GM10266 (cell line): ENCODE measurements at regions not wholly inside any gene's neighbourhood (a gene's known extent, or its start where the extent isn't known, plus 50 kb on each side); places are given as distances from the start of the nearest gene placed in this dataset.
"Not testable (repeated sequence)": the region's sequence is repeated elsewhere in the genome, so short reads cannot be mapped to it uniquely, and the experiment has no call there.

ENCODE experiments used
- DNase-seq: peaks from one replicate; pipeline ENCODE4 v3.0.0; 2012; ENCODE audit errors: extremely low spot score
- CTCF ChIP-seq: IDR thresholded peaks from 2 replicates; pipeline ENCODE4 v1.5.1; 2012; ENCODE audit warnings: mild to moderate bottlenecking, low read depth; ENCODE audit not compliant: control insufficient read depth, insufficient read depth; ENCODE audit errors: missing control alignments

GRCh38 chr10:64182671-64183070, 661.5 kb downstream of the REEP3 start:
- TF ChIP-seq CTCF, result no peak
- no peak for DNase-seq

GRCh38 chr10:64191286-64191685, 670.1 kb downstream of the REEP3 start:
- no peak for TF ChIP-seq CTCF
- DNase-seq, result no peak

GRCh38 chr10:64196638-64197315, 675.6 kb downstream of the REEP3 start:
- DNase-seq, result no peak
- no peak for TF ChIP-seq CTCF

GRCh38 chr10:64201936-64202335, 680.7 kb downstream of the REEP3 start:
- DNase-seq, result no peak
- no peak for TF ChIP-seq CTCF

GRCh38 chr10:64204504-64204903, 683.3 kb downstream of the REEP3 start:
- not testable (repeated sequence) for DNase-seq

GRCh38 chr10:64206409-64206808, 685.2 kb downstream of the REEP3 start:
- no peak for DNase-seq
- TF ChIP-seq CTCF, result no peak

GRCh38 chr10:64209561-64209960, 688.4 kb downstream of the REEP3 start:
- no peak for DNase-seq
- no peak for TF ChIP-seq CTCF

- no peak for DNase-seq
- no peak for TF ChIP-seq CTCF
These were observed 689.0 kb downstream of the REEP3 start for GRCh38 chr10:64210211-64210610.
